DMS 273 (cell line): ENCODE measurements at regions not wholly inside any gene's neighbourhood (a gene's known extent, or its start where the extent isn't known, plus 50 kb on each side); places are given as distances from the start of the nearest gene placed in this dataset.
A peak's percentile ranks its signal among the peaks of the same experiment; 100 is the strongest.

Experiments
- DNase-seq: peaks from one replicate; lab custom pipeline; 2025; ENCODE audit not compliant: unreplicated experiment; lab: John Stamatoyannopoulos, UW

DNA sequence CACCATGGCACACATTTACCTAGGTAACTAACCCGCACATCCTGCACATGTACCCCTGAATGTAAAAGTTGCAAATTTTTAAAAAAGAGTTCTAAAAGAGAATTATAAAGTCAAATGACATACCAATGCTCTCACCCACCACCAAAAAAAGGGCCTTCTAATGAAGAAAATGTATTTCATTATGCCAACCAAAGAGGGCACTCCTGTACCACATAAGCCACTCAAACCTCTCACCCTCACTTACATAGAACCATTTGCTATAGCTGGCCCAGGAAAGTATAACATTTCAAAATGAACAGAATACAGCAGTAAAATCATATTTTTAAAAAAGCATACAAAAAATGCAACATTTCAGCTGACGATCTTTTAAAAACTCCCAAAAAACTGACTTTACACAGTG, 241.5 kb upstream of the PKDCC start:
- DNase-seq: peak; percentile 5

GRCh38 chr2:41821167-41821566, 226.7 kb upstream of the PKDCC start:
- DNase-seq: no peak

DNA sequence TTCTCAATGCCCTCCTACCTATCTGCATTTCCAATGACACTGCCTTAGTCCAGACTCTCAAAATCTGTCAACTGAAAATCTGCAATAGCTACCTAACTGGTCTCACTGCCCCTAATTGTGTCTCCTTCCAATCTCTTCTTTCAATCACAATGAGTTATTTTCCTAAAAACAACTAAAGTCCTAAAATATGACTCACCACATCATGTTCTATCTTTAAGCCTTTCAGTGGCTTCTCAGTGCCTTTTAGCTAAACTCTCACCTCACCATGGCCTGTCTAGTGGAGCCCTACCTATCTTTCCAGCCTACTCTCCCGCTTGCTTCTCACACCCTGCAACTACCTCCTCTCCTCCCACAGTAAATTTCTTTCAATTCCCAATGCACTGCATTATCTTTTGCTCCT, 220.9 kb upstream of the PKDCC start:
- no peak for DNase-seq

DNA sequence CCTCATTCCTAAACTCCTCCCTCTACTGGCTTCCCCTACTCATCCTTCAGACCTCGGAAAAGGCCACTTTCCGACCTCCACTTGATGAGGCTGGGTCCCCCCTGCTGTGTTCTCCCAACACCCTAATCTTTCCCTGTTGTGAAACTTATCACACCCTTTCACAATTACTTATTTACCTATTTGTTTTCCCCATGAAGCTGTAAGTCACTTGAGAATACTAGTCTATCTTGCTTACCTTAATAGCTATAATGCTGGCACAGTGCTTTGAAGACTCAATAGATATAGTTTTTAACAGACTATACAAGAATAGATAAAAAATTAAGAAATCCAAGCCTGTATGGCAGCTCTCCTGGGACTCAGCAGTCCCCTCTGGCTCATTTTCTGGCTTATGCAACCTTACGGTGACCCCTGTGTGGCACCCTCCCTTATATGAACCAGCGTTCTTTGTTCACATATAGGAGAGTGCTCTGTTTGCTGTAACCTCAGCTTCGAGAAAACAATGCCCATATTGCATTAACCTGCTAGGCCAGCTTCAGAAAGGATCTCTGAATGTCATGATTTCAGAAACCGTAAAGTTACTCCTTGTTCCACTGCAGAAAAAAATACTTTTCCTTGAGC, 220.4 kb upstream of the PKDCC start:
- DNase-seq: no peak

GRCh38 chr2:41828052-41828643, 219.7 kb upstream of the PKDCC start:
- no peak for DNase-seq

- DNase-seq: no peak
These were observed 218.8 kb upstream of the PKDCC start for GRCh38 chr2:41829052-41829451.

GRCh38 chr2:41830600-41830999, 217.2 kb upstream of the PKDCC start:
- DNase-seq: no peak

GRCh38 chr2:41832218-41832617, 215.6 kb upstream of the PKDCC start:
- DNase-seq: no peak

DNA sequence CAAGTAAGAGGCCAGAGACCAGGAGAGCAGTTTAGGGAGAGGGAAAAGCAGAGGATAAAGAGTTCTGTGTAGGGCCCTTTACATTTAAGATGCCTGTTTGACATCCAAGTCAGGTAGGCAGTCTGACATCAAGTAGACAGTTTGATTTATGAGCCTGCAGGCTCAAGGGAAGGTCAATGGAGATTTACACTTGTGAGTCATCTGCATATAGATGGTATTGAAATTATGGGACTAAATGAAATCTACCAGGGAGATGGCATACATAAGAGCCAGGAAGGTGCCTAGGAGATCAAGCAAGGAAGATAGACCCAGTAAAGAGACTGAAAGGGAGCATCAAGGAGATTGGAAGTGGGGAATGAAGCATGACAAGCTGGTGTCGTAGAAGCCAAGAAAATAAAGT, 212.4 kb upstream of the PKDCC start:
- no peak for DNase-seq

- DNase-seq: peak; percentile 37
These were observed 210.9 kb upstream of the PKDCC start for GRCh38 chr2:41836948-41837347.

GRCh38 chr2:41837610-41838009, 210.2 kb upstream of the PKDCC start:
- DNase-seq: no peak

DNA sequence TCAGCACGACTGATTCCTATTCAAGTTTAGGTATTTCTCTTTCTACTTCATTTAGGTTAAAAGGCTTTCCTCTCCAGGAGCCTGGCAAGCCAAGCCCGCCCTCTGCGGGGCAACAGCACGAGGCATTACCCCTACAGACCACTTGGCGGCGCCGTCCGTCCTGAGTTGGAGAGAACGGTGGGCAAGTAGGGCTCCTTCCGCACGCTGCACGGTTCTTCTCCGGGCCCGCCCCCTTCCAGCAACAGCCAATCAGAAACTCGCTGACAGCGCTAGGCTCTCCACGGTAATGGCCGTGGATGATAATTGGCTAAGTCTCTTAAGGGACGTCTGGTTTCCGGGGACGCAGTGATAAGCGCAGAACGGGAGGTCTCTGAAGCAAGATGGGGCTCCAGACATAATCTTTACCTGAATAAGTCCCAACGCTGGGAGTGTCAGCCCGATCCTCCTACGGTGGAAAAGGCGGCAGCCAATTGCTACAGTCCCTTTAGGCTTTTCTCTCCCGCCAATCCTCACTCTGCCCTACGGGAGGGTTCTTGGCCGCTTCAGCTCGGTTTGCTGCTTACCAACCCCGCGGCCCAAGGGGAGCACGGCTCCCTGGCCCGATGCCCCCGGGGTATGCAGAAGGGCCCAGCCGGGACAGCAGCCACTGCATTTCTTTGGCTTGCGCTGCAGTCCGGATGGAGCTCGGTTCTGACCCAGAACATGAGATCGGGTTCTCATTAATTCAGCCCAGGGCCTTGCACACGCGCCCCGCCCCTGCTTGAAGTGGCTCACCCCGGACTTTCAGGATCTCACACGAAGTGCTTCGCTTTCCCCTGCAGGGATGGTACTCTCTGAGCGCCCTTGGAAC, 206.9 kb upstream of the PKDCC start:
- DNase-seq: peak; percentile 99

GRCh38 chr2:41846962-41847361, 200.9 kb upstream of the PKDCC start:
- no peak for DNase-seq

DNA sequence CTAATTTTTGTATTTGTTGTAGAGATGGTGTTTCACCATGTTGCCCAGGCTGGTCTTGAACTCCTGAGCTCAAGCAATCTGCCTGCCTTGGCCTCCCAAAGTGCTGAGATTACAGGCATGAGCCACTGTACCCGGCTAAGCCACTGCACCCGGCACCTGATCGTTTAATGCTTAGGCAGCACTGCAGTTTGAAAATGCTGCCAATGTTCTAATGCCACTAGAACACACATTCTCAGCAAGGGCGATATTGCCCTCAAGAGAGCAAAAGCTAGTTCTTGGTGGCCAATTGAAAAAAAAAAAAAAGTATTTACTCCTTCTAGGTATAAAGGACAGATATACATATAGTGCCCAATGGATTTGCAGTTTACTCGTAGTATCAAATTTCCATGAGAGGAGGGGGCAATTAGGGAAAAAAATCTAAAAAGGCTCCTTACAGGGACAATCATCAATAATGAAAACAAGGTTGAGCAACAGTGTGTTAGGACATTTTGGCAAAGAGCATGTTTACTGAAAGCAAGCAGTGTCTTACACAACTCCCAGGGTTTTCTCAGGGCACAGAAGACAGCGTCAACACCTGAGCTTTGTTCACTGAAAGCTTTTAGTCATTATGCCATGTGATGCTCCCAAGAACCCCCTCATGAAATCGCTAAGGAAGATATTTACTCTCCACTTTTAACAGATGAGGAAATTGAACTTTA, 199.9 kb upstream of the PKDCC start:
- DNase-seq: no peak

- DNase-seq: no peak
These were observed 196.3 kb upstream of the PKDCC start for GRCh38 chr2:41851554-41851953.

GRCh38 chr2:41853427-41854191, 194.2 kb upstream of the PKDCC start:
- peak; percentile 81 for DNase-seq

DNA sequence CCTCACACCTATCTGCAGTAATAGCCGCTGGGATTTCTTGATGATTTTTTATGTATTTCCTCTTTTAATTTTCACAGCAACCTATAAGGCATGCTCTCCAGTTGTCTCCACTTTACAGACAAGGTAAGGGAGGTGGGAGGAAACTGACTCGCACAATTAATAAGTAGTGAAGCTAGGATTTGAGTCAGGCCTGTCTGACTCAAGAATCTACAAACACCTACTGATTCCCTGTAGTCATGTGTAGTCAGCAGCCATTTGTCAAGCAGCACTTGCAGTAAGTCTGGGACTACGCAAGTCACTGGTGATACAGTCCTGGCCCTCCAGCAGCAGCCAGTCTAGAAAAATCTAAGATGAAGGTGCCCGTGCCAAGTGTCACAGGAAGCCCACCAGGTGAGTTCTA, 193.6 kb upstream of the PKDCC start:
- no peak for DNase-seq

DNA sequence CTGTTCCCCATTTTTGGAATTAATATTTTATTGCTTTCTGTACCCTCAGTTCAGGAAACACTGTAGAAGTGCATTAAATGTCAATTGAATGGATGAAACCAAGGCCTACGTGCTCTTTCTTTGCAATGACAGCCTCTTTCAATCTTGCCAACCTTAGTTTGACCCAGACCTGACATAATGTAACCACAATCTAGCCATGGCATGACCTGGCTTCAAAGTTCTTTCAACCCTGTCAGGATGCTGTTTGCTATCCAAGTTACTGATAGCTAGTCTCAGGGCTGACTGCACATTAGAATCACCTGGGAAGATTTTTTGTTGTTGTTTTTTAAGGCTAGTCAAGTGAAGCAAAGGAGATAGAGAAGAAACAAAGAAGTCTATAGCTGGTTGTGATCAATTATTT, 190.9 kb upstream of the PKDCC start:
- DNase-seq: no peak

- DNase-seq: no peak
These were observed 188.0 kb upstream of the PKDCC start for GRCh38 chr2:41859615-41860514.

- no peak for DNase-seq
These were observed 184.8 kb upstream of the PKDCC start for GRCh38 chr2:41863062-41863461.
